Stimulated activated naive B cell treated with anti-CD40 and anti-IgM and Interleukin-4, amounts not matched to agents 10 μg/mL and 1 μg/mL and 100 μg/mL, for 72 hours (primary cell): ENCODE measurements at regions not wholly inside any gene's neighbourhood (a gene's known extent, or its start where the extent isn't known, plus 50 kb on each side); places are given as distances from the start of the nearest gene placed in this dataset.
"Not testable (repeated sequence)": the region's sequence is repeated elsewhere in the genome, so short reads cannot be mapped to it uniquely, and the experiment has no call there.

Experiments
- ATAC-seq, 2 donors: fragments of 150-1000 bp; cut with Tn5 transposase; replicated peaks; 2 replicates each; pipeline ENCODE4 v1.10.0; 2021; ENCODE audit warnings: moderate library complexity in 1 of 2
- DNase-seq: peaks from one replicate; pipeline ENCODE4 v3.0.0; 2021
- H3K27ac Mint-ChIP-seq: one replicate; pipeline ENCODE4 v1.8.0; 2022; ENCODE audit warnings: mild to moderate bottlenecking, mixed read lengths
- H3K27me3 Mint-ChIP-seq, 2 donors: one replicate each; pipeline ENCODE4 v1.8.0; 2022; ENCODE audit warnings: mixed read lengths in 2 of 2
- H3K36me3 Mint-ChIP-seq, 2 donors: one replicate each; pipeline ENCODE4 v1.8.0; 2022; ENCODE audit warnings: mixed read lengths in 2 of 2, mild to moderate bottlenecking in 1 of 2
- H3K4me1 Mint-ChIP-seq, 2 donors: one replicate each; pipeline ENCODE4 v1.8.0; 2022; ENCODE audit warnings: mixed read lengths in 2 of 2, mild to moderate bottlenecking in 1 of 2
- H3K4me3 Mint-ChIP-seq, 2 donors: one replicate each; pipeline ENCODE4 v1.8.0; 2022; ENCODE audit warnings: mild to moderate bottlenecking in 2 of 2, mixed read lengths in 2 of 2, moderate library complexity in 1 of 2
- H3K9me3 Mint-ChIP-seq, 2 donors: one replicate each; pipeline ENCODE4 v1.8.0; 2022; ENCODE audit warnings: mixed read lengths in 2 of 2, mild to moderate bottlenecking in 1 of 2

DNA sequence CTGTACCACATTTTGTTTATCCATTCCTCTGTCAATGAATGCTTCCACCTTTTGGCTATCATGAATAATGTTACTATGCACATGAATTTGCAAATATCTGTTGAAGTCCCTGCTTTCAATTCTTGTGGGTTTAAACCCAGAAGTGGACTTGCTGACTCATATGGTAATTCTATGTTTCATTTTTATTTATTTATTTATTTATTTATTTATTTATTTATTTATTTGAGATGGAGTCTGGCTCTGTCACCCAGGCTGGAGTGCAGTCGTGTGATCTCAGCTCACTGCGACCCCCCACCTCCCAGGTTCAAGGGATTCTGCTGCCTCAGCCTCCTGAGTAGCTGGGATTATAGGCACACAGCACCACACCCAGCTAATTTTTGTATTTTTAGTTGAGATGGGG, 664.3 kb downstream of the KCNJ18 start:
- H3K27me3 Mint-ChIP-seq, DNase-seq, H3K27ac Mint-ChIP-seq, H3K36me3 Mint-ChIP-seq, H3K4me1 Mint-ChIP-seq, H3K4me3 Mint-ChIP-seq, ATAC-seq: not testable (repeated sequence)
- peaks cover 6 to 12% of the 10 kb centered on the region in 2 donors for H3K9me3 Mint-ChIP-seq

GRCh38 chr17:22370988-22371387, 678.7 kb downstream of the KCNJ18 start:
- H3K36me3 Mint-ChIP-seq, DNase-seq, H3K27ac Mint-ChIP-seq, H3K4me3 Mint-ChIP-seq, ATAC-seq, H3K27me3 Mint-ChIP-seq, H3K4me1 Mint-ChIP-seq: not testable (repeated sequence)
- H3K9me3 Mint-ChIP-seq = peaks cover 8 to 20% of the 10 kb centered on the region in 2 donors

GRCh38 chr17:22373911-22374310, 681.6 kb downstream of the KCNJ18 start:
- Mint-ChIP-seq H3K4me1 (no peaks in the 10 kb centered on the region), H3K9me3 (peaks cover 8 to 17% of the 10 kb centered on the region in 2 donors), H3K4me3 (no peak overlapping the region), H3K27ac (no peak overlapping the region), H3K27me3 (no peaks in the 10 kb centered on the region), H3K36me3 (no peaks in the 10 kb centered on the region)
- no peak for DNase-seq
- no peak for ATAC-seq

DNA sequence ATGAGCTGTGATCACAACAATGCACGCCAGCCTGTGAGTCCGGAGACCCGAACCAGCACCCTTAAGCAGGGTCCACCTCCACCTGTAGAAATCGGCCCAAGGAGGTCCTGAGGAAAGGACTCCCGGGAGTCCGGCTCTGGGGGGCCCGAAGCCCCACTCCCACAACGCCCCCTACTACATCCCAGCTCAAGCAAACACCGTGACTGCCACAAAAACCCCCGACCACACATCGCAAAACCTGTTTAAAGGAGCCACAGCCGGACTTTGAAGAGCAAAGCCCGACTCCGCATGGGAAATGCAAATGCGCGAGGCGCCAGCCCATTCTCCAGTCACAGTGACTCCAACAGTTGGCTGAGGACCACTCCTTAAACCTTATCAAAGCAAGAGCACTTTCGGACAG, 682.4 kb downstream of the KCNJ18 start:
- Mint-ChIP-seq H3K9me3 (peaks cover 8 to 17% of the 10 kb centered on the region in 2 donors), H3K4me1 (no peaks in the 10 kb centered on the region)
- no peak for ATAC-seq

GRCh38 chr17:22376747-22377146, 684.4 kb downstream of the KCNJ18 start:
- not testable (repeated sequence) for H3K4me3 Mint-ChIP-seq, H3K9me3 Mint-ChIP-seq, DNase-seq, H3K4me1 Mint-ChIP-seq, H3K27ac Mint-ChIP-seq, H3K27me3 Mint-ChIP-seq, H3K36me3 Mint-ChIP-seq, ATAC-seq

More for the DNA sequence above, 682.4 kb downstream of the KCNJ18 start:
- DNase-seq = no peak
- H3K27ac Mint-ChIP-seq = no peak overlapping the region
- H3K4me3 Mint-ChIP-seq = no peak overlapping the region
- no peaks in the 10 kb centered on the region for H3K36me3 Mint-ChIP-seq
- no peaks in the 10 kb centered on the region for H3K27me3 Mint-ChIP-seq

DNA sequence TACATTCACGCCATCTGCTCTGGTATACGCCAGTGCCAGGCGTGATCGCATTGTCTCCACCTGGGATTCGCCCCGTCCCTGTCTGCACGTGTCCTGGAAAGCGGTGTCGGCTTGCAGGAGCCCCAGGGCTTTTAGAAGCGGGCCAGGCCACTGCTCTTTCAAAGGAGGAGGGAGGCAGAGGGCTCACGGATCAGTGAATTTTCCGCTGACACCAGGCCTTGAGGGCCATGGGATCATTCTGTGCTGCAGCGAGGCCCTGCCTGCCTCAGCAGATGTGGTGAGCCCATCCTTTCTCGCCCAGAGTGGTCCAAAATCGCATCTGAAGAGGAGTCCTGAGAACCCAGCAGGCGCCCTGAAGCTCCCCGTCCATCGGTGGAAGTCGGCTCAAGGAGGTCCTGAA, 686.4 kb downstream of the KCNJ18 start:
- not testable (repeated sequence) for H3K36me3 Mint-ChIP-seq, H3K9me3 Mint-ChIP-seq, H3K4me1 Mint-ChIP-seq, H3K27me3 Mint-ChIP-seq, DNase-seq, H3K27ac Mint-ChIP-seq, ATAC-seq, H3K4me3 Mint-ChIP-seq

DNA sequence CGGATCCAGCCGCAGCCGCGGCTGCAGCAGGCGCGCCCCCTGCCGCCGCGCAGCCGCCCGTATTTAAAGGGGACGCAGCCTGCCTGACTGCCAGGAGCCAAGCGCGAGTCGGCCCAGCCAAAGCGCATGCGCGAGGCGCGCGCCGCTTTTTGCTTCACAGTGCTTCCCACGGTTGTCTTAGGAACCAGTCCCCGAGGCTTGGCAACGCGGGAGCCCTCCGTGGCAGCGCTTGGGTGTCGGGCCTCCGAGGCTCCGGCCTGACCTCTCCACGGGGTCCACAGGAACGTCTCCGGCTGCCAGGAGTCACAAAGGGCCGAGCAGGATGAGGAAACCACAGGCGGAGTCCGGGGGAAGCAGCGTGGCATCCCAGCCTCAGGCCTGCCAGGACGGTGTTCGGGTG, 689.3 kb downstream of the KCNJ18 start:
- ATAC-seq = not testable (repeated sequence)

DNA sequence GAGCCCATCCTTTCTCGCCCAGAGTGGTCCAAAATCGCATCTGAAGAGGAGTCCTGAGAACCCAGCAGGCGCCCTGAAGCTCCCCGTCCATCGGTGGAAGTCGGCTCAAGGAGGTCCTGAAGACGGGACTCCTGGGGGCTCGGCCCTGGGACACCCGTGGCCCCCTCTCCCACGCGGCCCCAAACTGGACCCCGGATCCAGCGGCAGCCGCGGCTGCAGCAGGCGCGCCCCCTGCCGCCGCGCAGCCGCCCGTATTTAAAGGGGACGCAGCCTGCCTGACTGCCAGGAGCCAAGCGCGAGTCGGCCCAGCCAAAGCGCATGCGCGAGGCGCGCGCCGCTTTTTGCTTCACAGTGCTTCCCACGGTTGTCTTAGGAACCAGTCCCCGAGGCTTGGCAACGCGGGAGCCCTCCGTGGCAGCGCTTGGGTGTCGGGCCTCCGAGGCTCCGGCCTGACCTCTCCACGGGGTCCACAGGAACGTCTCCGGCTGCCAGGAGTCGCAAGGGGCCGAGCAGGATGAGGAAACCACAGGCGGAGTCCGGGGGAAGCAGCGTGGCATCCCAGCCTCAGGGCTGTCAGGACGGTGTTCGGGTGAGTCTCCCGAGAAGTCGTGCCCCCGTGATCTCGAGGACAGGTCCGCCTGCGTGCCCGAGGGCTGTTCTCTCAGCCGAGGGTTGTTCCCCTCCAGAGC, 691.6 kb downstream of the KCNJ18 start:
- not testable (repeated sequence) for H3K9me3 Mint-ChIP-seq, H3K4me3 Mint-ChIP-seq, H3K4me1 Mint-ChIP-seq, DNase-seq, ATAC-seq, H3K36me3 Mint-ChIP-seq, H3K27me3 Mint-ChIP-seq, H3K27ac Mint-ChIP-seq

More for the DNA sequence above, 689.3 kb downstream of the KCNJ18 start:
- not testable (repeated sequence) for DNase-seq, H3K27me3 Mint-ChIP-seq, H3K27ac Mint-ChIP-seq, H3K4me3 Mint-ChIP-seq, H3K9me3 Mint-ChIP-seq, H3K36me3 Mint-ChIP-seq, H3K4me1 Mint-ChIP-seq

DNA sequence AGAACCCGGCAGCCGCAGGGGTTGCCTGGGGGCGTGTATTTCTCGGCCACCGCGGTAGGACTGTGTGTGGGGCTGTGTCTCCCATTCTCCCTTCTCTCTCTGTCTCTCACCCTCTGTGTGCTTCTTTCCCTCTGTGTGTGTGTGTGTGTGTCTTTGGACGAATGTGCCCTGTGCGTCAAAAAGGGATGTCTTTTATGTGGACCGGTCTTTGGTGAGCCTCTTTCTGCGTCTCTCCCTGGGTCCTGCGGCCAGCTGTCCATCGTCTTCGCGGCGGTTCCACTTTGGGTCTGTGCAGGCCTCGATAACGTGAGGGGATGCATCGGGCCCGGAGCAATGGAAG, 692.1 kb downstream of the KCNJ18 start:
- not testable (repeated sequence) for ATAC-seq, H3K36me3 Mint-ChIP-seq, H3K9me3 Mint-ChIP-seq, DNase-seq, H3K4me1 Mint-ChIP-seq, H3K27me3 Mint-ChIP-seq, H3K27ac Mint-ChIP-seq, H3K4me3 Mint-ChIP-seq

DNA sequence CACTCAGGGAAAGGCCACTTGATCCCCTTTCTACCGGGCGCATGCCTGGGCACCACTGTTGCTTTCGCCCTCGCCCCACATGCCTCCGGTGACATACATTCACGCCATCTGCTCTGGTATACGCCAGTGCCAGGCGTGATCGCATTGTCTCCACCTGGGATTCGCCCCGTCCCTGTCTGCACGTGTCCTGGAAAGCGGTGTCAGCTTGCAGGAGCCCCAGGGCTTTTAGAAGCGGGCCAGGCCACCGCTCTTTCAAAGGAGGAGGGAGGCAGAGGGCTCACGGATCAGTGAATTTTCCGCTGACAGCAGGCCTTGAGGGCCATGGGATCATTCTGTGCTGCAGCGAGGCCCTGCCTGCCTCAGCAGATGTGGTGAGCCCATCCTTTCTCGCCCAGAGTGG, 706.1 kb downstream of the KCNJ18 start:
- not testable (repeated sequence) for DNase-seq, H3K27ac Mint-ChIP-seq, H3K36me3 Mint-ChIP-seq, H3K27me3 Mint-ChIP-seq, H3K9me3 Mint-ChIP-seq, ATAC-seq, H3K4me1 Mint-ChIP-seq, H3K4me3 Mint-ChIP-seq

DNA sequence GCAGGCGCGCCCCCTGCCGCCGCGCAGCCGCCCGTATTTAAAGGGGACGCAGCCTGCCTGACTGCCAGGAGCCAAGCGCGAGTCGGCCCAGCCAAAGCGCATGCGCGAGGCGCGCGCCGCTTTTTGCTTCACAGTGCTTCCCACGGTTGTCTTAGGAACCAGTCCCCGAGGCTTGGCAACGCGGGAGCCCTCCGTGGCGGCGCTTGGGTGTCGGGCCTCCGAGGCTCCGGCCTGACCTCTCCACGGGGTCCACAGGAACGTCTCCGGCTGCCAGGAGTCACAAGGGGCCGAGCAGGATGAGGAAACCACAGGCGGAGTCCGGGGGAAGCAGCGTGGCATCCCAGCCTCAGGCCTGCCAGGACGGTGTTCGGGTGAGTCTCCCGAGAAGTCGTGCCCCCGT, 706.7 kb downstream of the KCNJ18 start:
- not testable (repeated sequence) for DNase-seq, H3K36me3 Mint-ChIP-seq, ATAC-seq, H3K9me3 Mint-ChIP-seq, H3K27me3 Mint-ChIP-seq, H3K27ac Mint-ChIP-seq, H3K4me1 Mint-ChIP-seq, H3K4me3 Mint-ChIP-seq

- not testable (repeated sequence) for H3K27me3 Mint-ChIP-seq, H3K36me3 Mint-ChIP-seq, ATAC-seq, H3K27ac Mint-ChIP-seq, H3K4me3 Mint-ChIP-seq, H3K9me3 Mint-ChIP-seq, DNase-seq, H3K4me1 Mint-ChIP-seq
Measured at GRCh38 chr17:22405080-22405479, 712.8 kb downstream of the KCNJ18 start.

GRCh38 chr17:22409160-22409751, 716.9 kb downstream of the KCNJ18 start:
- H3K27ac Mint-ChIP-seq = no peak overlapping the region
- H3K4me1 Mint-ChIP-seq = no peaks in the 10 kb centered on the region
- H3K9me3 Mint-ChIP-seq = peaks cover 17 to 21% of the 10 kb centered on the region in 2 donors
- ATAC-seq (no peak), DNase-seq (no peak)
- H3K36me3 Mint-ChIP-seq = peaks cover 0 to 6% of the 10 kb centered on the region in 2 donors
- H3K4me3 Mint-ChIP-seq = no peak overlapping the region
- no peaks in the 10 kb centered on the region for H3K27me3 Mint-ChIP-seq

DNA sequence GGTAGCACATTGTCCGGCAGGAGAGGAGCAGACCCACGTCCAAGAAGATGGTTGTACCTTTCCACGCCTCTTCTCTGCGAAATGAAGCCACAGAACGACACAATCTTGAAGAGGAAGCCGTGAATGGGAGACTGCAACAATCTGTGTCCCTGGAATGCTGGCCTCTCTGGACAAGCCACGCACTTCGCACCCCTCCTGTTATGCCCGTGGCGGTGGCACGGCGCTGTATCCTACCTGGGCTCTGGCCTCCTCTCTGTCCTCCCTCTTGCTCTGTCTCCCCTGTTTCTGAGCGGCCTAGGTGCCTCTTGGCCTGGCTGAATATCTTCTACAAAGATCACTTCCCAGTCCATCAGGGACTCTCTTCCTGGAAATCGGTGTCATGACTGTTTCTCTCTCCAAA, 717.8 kb downstream of the KCNJ18 start:
- Mint-ChIP-seq H3K4me3 (no peak overlapping the region), H3K27me3 (no peaks in the 10 kb centered on the region), H3K27ac (no peak overlapping the region), H3K36me3 (peaks cover 0 to 6% of the 10 kb centered on the region in 2 donors), H3K9me3 (peaks cover 17 to 23% of the 10 kb centered on the region in 2 donors), H3K4me1 (no peaks in the 10 kb centered on the region)
- ATAC-seq = no peak
- no peak for DNase-seq

DNA sequence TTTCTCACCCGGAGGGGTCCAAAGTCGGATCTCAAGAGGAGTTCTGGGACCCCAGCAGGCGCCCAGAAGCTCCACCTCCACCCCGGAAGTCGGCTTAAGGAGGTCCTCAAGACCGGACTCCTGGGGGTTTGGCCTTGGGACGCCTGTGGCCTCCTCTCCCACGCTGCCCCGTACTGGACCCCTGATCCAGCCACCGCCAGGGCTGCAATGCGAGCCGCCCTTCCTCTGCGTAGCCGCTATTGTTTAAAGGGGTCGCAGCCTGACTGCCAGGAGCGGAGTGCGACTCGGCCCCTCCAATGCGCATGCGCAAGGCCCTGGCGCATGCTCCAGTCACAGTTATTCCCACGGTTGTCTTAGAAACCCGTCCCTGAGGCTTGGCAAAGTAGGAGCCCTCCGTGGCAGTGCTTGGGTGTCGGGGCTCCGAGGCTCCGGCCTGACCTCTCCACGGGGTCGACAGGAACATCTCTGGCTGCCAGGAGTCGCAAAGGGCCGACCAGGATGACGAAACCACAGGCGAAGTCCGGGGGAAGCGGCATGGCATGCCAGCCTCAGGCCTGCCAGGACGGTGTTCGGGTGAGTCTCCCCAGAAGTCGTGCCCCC, 719.0 kb downstream of the KCNJ18 start:
- Mint-ChIP-seq H3K27ac (no peak overlapping the region), H3K27me3 (no peaks in the 10 kb centered on the region), H3K36me3 (peaks cover 0 to 6% of the 10 kb centered on the region in 2 donors), H3K9me3 (peaks cover 17 to 31% of the 10 kb centered on the region in 2 donors), H3K4me3 (no peak overlapping the region), H3K4me1 (no peaks in the 10 kb centered on the region)
- ATAC-seq (no peak), DNase-seq (no peak)
